ENCODE measurements at regions not wholly inside any gene's neighbourhood (a gene's known extent, or its start where the extent isn't known, plus 50 kb on each side); places are given as distances from the start of the nearest gene placed in this dataset.

DNA sequence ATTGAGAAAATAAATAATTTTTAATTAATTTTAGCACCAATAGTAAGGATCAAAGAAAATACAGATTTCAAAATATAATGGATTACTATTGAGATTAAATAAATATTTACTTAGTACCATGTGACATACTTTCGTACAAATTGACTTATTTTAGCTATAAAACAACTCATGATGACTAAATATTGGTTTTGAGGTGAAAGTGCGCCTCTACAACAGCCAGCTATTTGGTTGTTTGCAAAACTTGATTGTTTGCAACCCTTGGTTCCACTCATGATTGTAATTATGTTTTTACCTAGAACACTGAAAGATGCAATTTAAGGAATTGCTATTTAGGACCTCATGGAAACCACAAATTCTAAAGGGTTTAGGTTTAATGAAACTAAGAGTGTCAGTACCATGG, 51.9 kb upstream of the PPM1H start:
- Histone ChIP-seq H3K4me3 (ENCODE audit: low read depth, low read length) (no peak overlapping the region), H3K4me1 (ENCODE audit: control insufficient read depth, insufficient read depth, low read length) (no peaks in the 10 kb centered on the region), H3K36me3 (ENCODE audit: control insufficient read depth in 2 of 2, insufficient read depth in 1 of 2, low read length in 2 of 2) (no peaks in the 10 kb centered on the region), H3K27ac (ENCODE audit: extremely low read depth, low read depth, low read length) (no peak overlapping the region), H3K9me3 (ENCODE audit: control insufficient read depth, insufficient read depth, low read depth, low read length) (no peaks in the 10 kb centered on the region)
- CTCF ChIA-PET: interaction anchor here (0.6 to 0.7 kb wide), 2 partner anchors 49 to 1369 kb away, joined by 3 to 4 read pairs; no protein-coding TSS in a partner anchor
- POLR2A ChIA-PET: no interaction called here
- TF ChIP-seq ZSCAN30 (tag by site-specific recombination; IDR thresholded peaks at IDR 0.05) (no peak), OSR2 (tag by site-specific recombination; IDR thresholded peaks at IDR 0.05) (no peak), ZNF785 (tag by site-specific recombination; IDR thresholded peaks at IDR 0.05) (no peak)
